ENCODE measurements at regions not wholly inside any gene's neighbourhood (a gene's known extent, or its start where the extent isn't known, plus 50 kb on each side); places are given as distances from the start of the nearest gene placed in this dataset.

GRCh38 chr11:96841792-96842191 is 452.0 kb downstream of the JRKL start (continued):
- TF ChIP-seq ZNF462 (CRISPR knock-in tag; IDR thresholded peaks at IDR 0.05) (no peak), JUNB (IDR thresholded peaks at IDR 0.05; ENCODE audit: unreplicated experiment) (no peak), CREB1 (CRISPR knock-in tag; IDR thresholded peaks at IDR 0.05; ENCODE audit: low read depth) (no peak), EZH2phosphoT487 (IDR thresholded peaks at IDR 0.05; ENCODE audit: unreplicated experiment) (no peak)

- H3K9me3 Mint-ChIP-seq, result no peaks in the 10 kb centered on the region
Observed at GRCh38 chr11:96842731-96843130, 452.9 kb downstream of the JRKL start.

More at GRCh38 chr11:96842731-96843130, 452.9 kb downstream of the JRKL start:
- Mint-ChIP-seq H3K4me3 (no peak overlapping the region), H3K4me1 (no peaks in the 10 kb centered on the region), H3K36me3 (ENCODE audit: low read depth) (no peaks in the 10 kb centered on the region), H3K27me3 (ENCODE audit: insufficient read depth, low read depth, poor library complexity) (no peaks in the 10 kb centered on the region), H3K27ac (no peak overlapping the region)
- no peaks in the 10 kb centered on the region for H3F3A ChIP-seq (replicated peaks; ENCODE audit: low read depth)
- ATAC-seq (no peak), DNase-seq (ENCODE audit: low spot score) (no peak)
- no peaks in the 10 kb centered on the region for H3K27me3 ChIP-seq (ENCODE audit: insufficient read depth)
- H3K36me3 ChIP-seq (ENCODE audit: insufficient read depth), result no peaks in the 10 kb centered on the region
- no peaks in the 10 kb centered on the region for H4K20me1 ChIP-seq (replicated peaks; ENCODE audit: insufficient read depth)
- peaks cover 9% of the 10 kb centered on the region; the same call in 1 of the 2 replicates for H3K9me2 ChIP-seq (ENCODE audit: insufficient read depth)
- no peaks in the 10 kb centered on the region for H3K4me1 ChIP-seq (ENCODE audit: insufficient read depth)
- no peak overlapping the region for H2AFZ ChIP-seq
- no peak overlapping the region for H3K4me2 ChIP-seq
- H3K4me3 ChIP-seq, result no peak overlapping the region
- no peak overlapping the region for H3K27ac ChIP-seq (ENCODE audit: low read depth)
- TF ChIP-seq ZNF331 (CRISPR knock-in tag; IDR thresholded peaks at IDR 0.05; ENCODE audit: low read depth), result no peak
- no peak for TF ChIP-seq ZNF462 (CRISPR knock-in tag; IDR thresholded peaks at IDR 0.05)
- no peaks in the 10 kb centered on the region for H3K79me2 ChIP-seq (replicated peaks; ENCODE audit: insufficient read depth)

Data from GM23338 (cell line).